Smooth muscle cell (in vitro differentiated cells): ENCODE measurements at regions not wholly inside any gene's neighbourhood (a gene's known extent, or its start where the extent isn't known, plus 50 kb on each side); places are given as distances from the start of the nearest gene placed in this dataset.

Source experiments
- DNase-seq: peaks from one replicate; lab custom pipeline; 2025; ENCODE audit not compliant: unreplicated experiment; lab: John Stamatoyannopoulos, UW
- H2AFZ ChIP-seq: fragments of 200-600 bp; sonication (generic); 2 replicates; pipeline ENCODE4 v1.6.0; 2016; ENCODE audit warnings: antibody characterized with exemption, low read depth, mild to moderate bottlenecking
- H3F3A ChIP-seq: fragments of 200-600 bp; sonication (generic); 2 replicates; pipeline ENCODE4 v1.6.0; 2017; ENCODE audit warnings: antibody characterized with exemption, low read depth
- H3K27ac ChIP-seq: fragments of 200-600 bp; sonication (generic); 2 replicates; pipeline ENCODE4 v1.5.1; 2016; ENCODE audit warnings: low read depth, mild to moderate bottlenecking
- H3K27me3 ChIP-seq: fragments of 200-600 bp; sonication (generic); 2 replicates; pipeline ENCODE4 v1.6.1; 2016; ENCODE audit warnings: low read depth, mild to moderate bottlenecking
- H3K36me3 ChIP-seq: fragments of 200-600 bp; sonication (generic); 2 replicates; pipeline ENCODE4 v1.5.1; 2016; ENCODE audit warnings: low read depth
- H3K4me1 ChIP-seq: fragments of 200-600 bp; sonication (generic); 2 replicates; pipeline ENCODE4 v1.5.1; 2016; ENCODE audit warnings: low read depth
- H3K4me2 ChIP-seq: fragments of 200-600 bp; sonication (generic); 2 replicates; pipeline ENCODE4 v1.6.0; 2016; ENCODE audit warnings: mild to moderate bottlenecking
- H3K4me3 ChIP-seq: fragments of 200-600 bp; sonication (generic); 2 replicates; pipeline ENCODE4 v1.5.1; 2016; ENCODE audit warnings: mild to moderate bottlenecking
- H3K79me2 ChIP-seq: fragments of 200-600 bp; sonication (generic); 2 replicates; pipeline ENCODE4 v1.6.0; 2016; ENCODE audit warnings: low read depth, mild to moderate bottlenecking
- H3K9ac ChIP-seq: fragments of 200-600 bp; sonication (generic); 2 replicates; pipeline ENCODE4 v1.6.0; 2016; ENCODE audit warnings: low read depth
- H3K9me3 ChIP-seq: fragments of 200-600 bp; sonication (generic); replicated peaks from 2 replicates; pipeline ENCODE4 v1.5.1; 2016; ENCODE audit warnings: low read depth
- H4K20me1 ChIP-seq: fragments of 200-600 bp; sonication (generic); 2 replicates; pipeline ENCODE4 v1.6.0; 2016; ENCODE audit warnings: low read depth
- CTCF ChIP-seq: fragments of 200-600 bp; sonication (generic); IDR thresholded peaks from 2 replicates; pipeline ENCODE4 v1.5.1; 2017; ENCODE audit warnings: borderline replicate concordance, mild to moderate bottlenecking, antibody characterized with exemption; ENCODE audit not compliant: insufficient read depth, poor library complexity, severe bottlenecking
- WGBS: methylation state at CpG from one replicate; pipeline ENCODE4 v1.1.7; 2016; ENCODE audit warnings: low lambda C conversion rate; 5-methylcytosine and 5-hydroxymethylcytosine counted together

- Histone ChIP-seq H3K4me2 (no peak overlapping the region), H3K36me3 (no peaks in the 10 kb centered on the region), H3K4me3 (no peak overlapping the region), H4K20me1 (no peaks in the 10 kb centered on the region), H2AFZ (no peak overlapping the region), H3K9ac (no peak overlapping the region), H3F3A (no peaks in the 10 kb centered on the region), H3K79me2 (no peaks in the 10 kb centered on the region), H3K9me3 (no peaks in the 10 kb centered on the region), H3K27me3 (peaks cover 82% of the 10 kb centered on the region), H3K27ac (no peak overlapping the region), H3K4me1 (peaks cover 38% of the 10 kb centered on the region)
- TF ChIP-seq CTCF: no peak
- 41% methylated on average over 6 of the region's 6 CpGs for WGBS
- no peak for DNase-seq
These were observed 278.4 kb upstream of the IRX5 start for GRCh38 chr16:54652201-54652770.

- peaks cover 38% of the 10 kb centered on the region for H3K4me1 ChIP-seq
- H3K27me3 ChIP-seq: peaks cover 77% of the 10 kb centered on the region
- whole genome bisulfite sequencing: 14% methylated on average over 19 of the region's 19 CpGs
- H3K9me3 ChIP-seq: no peaks in the 10 kb centered on the region
- H3F3A ChIP-seq: no peaks in the 10 kb centered on the region
- H3K27ac ChIP-seq: no peak overlapping the region
- no peak overlapping the region for H3K4me3 ChIP-seq
- no peak for DNase-seq
- H4K20me1 ChIP-seq: no peaks in the 10 kb centered on the region
- no peaks in the 10 kb centered on the region for H3K36me3 ChIP-seq
- H3K4me2 ChIP-seq: peak overlapping the region; percentile 19
- H3K9ac ChIP-seq: no peak overlapping the region
- H2AFZ ChIP-seq: no peak overlapping the region
- TF ChIP-seq CTCF: no peak
- H3K79me2 ChIP-seq: no peaks in the 10 kb centered on the region
These were observed 279.0 kb upstream of the IRX5 start for GRCh38 chr16:54651440-54652195.

- no peak for TF ChIP-seq CTCF
These were observed 280.8 kb upstream of the IRX5 start for GRCh38 chr16:54649876-54650275.

GRCh38 chr16:54648575-54648974 is 282.1 kb upstream of the IRX5 start:
- Histone ChIP-seq H3K27me3 (peaks cover 65% of the 10 kb centered on the region), H4K20me1 (no peaks in the 10 kb centered on the region), H3K79me2 (no peaks in the 10 kb centered on the region), H2AFZ (no peak overlapping the region), H3K4me3 (no peak overlapping the region), H3F3A (no peaks in the 10 kb centered on the region), H3K27ac (no peak overlapping the region), H3K4me1 (peaks cover 11% of the 10 kb centered on the region), H3K9ac (no peak overlapping the region), H3K9me3 (no peaks in the 10 kb centered on the region), H3K4me2 (no peak overlapping the region), H3K36me3 (no peaks in the 10 kb centered on the region)
- no peak for TF ChIP-seq CTCF
- 72% methylated on average over 10 of the region's 10 CpGs for WGBS
- no peak for DNase-seq

More at GRCh38 chr16:54649876-54650275, 280.8 kb upstream of the IRX5 start:
- Histone ChIP-seq H3K27ac (no peak overlapping the region), H3K4me1 (peaks cover 22% of the 10 kb centered on the region), H4K20me1 (no peaks in the 10 kb centered on the region), H3K4me3 (no peak overlapping the region), H3K36me3 (no peaks in the 10 kb centered on the region), H3K27me3 (peaks cover 65% of the 10 kb centered on the region), H2AFZ (no peak overlapping the region), H3K79me2 (no peaks in the 10 kb centered on the region), H3F3A (no peaks in the 10 kb centered on the region), H3K9me3 (no peaks in the 10 kb centered on the region), H3K9ac (no peak overlapping the region), H3K4me2 (no peak overlapping the region)
- DNase-seq: no peak
- 55% methylated on average over 6 of the region's 6 CpGs for WGBS
